Subcutaneous abdominal adipose tissue (tissue), 5 donors: ENCODE measurements at regions not wholly inside any gene's neighbourhood (a gene's known extent, or its start where the extent isn't known, plus 50 kb on each side); places are given as distances from the start of the nearest gene placed in this dataset.

Experiments used
- H3K27ac ChIP-seq: one replicate; pipeline ENCODE4 v1.7.0; 2013; ENCODE audit warnings: low read depth, mild to moderate bottlenecking, inconsistent platforms, low read length, moderate library complexity
- H3K27me3 ChIP-seq, 5 donors: one replicate each; pipeline ENCODE4 v1.7.0; 2013; ENCODE audit warnings: low read length in 5 of 5, inconsistent platforms in 1 of 5; ENCODE audit not compliant: control insufficient read depth in 5 of 5, insufficient read depth in 4 of 5
- H3K36me3 ChIP-seq, 5 donors: one replicate each; pipeline ENCODE4 v1.7.0; 2013; ENCODE audit warnings: low read length in 5 of 5; ENCODE audit not compliant: control insufficient read depth in 5 of 5, insufficient read depth in 5 of 5
- H3K4me1 ChIP-seq, 5 donors: one replicate each; pipeline ENCODE4 v1.7.0; 2013; ENCODE audit warnings: low read length in 5 of 5, mild to moderate bottlenecking in 3 of 5, moderate library complexity in 1 of 5; ENCODE audit not compliant: control insufficient read depth in 5 of 5, insufficient read depth in 5 of 5
- H3K4me3 ChIP-seq, 5 donors: one replicate each; pipeline ENCODE4 v1.7.0; 2013; ENCODE audit warnings: low read length in 5 of 5, low read depth in 1 of 5
- H3K9ac ChIP-seq, 5 donors: one replicate each; pipeline ENCODE4 v1.7.0; 2013; ENCODE audit warnings: low read length in 5 of 5, mild to moderate bottlenecking in 4 of 5, moderate library complexity in 3 of 5
- H3K9me3 ChIP-seq, 5 donors: one replicate each; pipeline ENCODE4 v1.7.0; 2013; ENCODE audit warnings: low read length in 5 of 5; ENCODE audit not compliant: control insufficient read depth in 5 of 5
- donor health status: healthy.
- donor health status: healthy.
- donor health status: healthy.
- donor health status: healthy.
- donor health status: healthy.

DNA sequence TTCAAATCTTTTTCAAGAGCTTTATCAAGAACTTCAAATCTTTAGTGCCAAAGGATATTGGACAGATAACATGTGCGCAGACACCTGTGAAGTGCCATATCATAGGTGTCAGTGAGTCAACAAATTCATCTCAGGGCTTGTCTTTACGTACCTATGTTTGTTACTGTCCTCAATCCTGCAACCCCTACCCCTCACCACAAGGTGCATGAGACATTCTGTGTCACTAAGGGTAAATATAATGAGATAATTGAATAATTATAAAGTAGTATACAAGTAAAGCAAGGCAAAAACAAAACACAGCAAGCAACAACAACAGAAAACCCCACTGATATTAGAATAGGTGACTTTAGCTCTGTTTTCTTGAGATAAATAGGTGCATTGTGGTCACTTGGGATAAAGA is 1495.8 kb upstream of the TMEFF2 start:
- H3K4me1 ChIP-seq, result no peaks in the 10 kb centered on the region
- H3K36me3 ChIP-seq, result no peaks in the 10 kb centered on the region
- no peaks in the 10 kb centered on the region for H3K9me3 ChIP-seq
- H3K27ac ChIP-seq, result no peak overlapping the region
- no peaks in the 10 kb centered on the region for H3K27me3 ChIP-seq
- H3K4me3 ChIP-seq, result no peak overlapping the region
- no peak overlapping the region for H3K9ac ChIP-seq

DNA sequence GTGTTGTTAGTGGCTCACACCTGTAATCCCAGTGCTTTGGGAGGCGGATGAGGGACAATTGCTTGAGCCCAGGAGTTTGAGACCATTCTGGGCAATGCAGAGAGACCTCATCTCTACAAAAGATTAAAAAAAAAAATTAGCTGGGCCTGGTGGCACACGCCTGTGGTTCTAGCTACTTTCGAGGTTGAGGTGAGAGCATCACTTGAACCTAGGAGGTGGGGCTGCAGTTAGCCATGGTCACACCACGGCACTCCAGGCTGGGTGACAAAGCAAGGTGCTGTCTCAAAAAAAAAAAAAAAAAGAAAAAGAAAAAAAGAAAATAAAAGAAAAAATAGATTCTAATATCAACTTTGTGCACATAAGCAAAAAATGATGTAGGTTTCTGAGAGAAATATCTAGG is 1492.5 kb upstream of the TMEFF2 start:
- H3K4me3 ChIP-seq, result no peak overlapping the region
- H3K4me1 ChIP-seq, result no peaks in the 10 kb centered on the region

DNA sequence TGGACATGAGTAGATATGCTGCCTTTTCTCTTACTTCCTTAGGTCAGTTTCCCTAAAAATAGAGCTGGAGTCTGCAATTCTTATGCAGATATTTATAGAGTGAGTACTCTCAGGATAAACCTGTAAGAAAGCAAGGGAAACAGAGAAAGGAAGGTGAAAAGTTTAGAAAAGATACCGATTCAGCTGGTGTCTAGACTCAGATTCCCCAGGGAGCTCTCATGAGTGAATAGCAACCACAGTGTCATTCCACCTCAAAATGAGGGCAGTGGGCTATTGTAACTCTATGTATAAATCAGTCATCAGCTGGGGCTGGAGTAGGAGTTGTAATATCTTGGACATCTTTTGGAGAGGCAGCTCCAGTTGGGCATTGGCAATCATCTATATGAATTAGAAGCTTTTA is 1485.1 kb upstream of the TMEFF2 start:
- Histone ChIP-seq H3K4me1 (no peaks in the 10 kb centered on the region), H3K27me3 (no peaks in the 10 kb centered on the region), H3K4me3 (no peak overlapping the region), H3K36me3 (no peaks in the 10 kb centered on the region), H3K9ac (no peak overlapping the region), H3K27ac (no peak overlapping the region), H3K9me3 (no peaks in the 10 kb centered on the region)

More for the DNA sequence above, 1492.5 kb upstream of the TMEFF2 start:
- Histone ChIP-seq H3K9me3 (no peaks in the 10 kb centered on the region), H3K36me3 (no peaks in the 10 kb centered on the region), H3K9ac (no peak overlapping the region), H3K27me3 (no peaks in the 10 kb centered on the region), H3K27ac (no peak overlapping the region)

DNA sequence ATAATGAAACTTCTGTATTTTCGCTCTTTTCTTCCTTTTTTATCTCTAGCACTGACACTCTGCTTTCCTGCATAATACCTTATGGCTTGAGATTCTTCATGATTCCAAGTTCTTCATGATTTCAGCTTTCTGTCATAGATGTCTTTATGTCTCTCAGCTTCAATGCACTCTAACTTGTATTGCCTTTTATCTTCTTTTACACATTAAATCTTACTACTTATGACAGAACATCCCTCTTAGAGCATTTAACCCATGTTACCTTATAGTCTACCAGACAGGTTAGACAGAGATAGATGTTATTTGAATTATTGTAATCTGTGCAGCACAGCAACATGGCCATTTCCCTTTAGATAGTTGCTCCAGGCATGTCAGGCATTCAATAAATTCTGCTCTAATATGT is 1475.7 kb upstream of the TMEFF2 start:
- Histone ChIP-seq H3K27me3 (no peaks in the 10 kb centered on the region), H3K36me3 (no peaks in the 10 kb centered on the region), H3K27ac (no peak overlapping the region), H3K9ac (no peak overlapping the region), H3K4me1 (no peaks in the 10 kb centered on the region), H3K4me3 (no peak overlapping the region), H3K9me3 (no peaks in the 10 kb centered on the region)

DNA sequence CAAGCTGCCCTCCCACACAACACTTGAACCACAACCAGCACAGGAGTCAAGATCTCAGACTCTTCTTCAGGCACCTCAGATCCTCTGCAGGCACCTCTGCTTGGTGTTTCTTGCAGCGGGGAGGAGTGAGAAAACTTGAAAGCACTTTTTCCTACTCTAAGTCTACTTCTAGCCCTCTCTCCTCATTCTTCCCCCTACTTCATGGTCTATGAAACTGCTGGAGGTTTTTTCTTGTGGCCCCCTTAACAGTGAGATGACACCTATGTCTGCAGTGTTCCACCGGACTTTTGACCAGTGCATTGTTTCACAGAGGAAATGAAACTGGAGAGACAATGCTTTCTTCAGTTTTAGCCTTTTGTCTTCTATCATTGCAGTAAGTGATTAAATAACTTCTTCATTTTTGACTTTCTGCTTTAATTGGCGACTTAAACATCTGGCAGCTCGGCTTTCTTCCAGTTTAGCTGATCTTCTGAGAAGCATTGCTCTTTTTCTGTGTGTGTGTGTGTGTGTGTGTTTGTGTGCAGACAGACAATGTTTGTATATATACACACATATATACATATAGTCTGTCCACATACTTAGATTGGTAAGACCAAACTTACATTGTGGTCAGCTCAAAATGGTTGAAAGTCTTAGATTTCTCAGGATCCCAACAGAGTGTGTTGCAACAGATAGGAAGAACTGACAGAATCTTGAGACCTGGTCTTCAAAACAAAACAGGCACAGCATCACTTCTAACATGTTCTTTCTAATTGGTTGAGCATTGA is 1474.0 kb upstream of the TMEFF2 start:
- no peaks in the 10 kb centered on the region for H3K27me3 ChIP-seq
- no peaks in the 10 kb centered on the region for H3K9me3 ChIP-seq
- H3K4me3 ChIP-seq, result no peak overlapping the region
- no peaks in the 10 kb centered on the region for H3K4me1 ChIP-seq
- H3K9ac ChIP-seq, result no peak overlapping the region
- H3K36me3 ChIP-seq, result no peaks in the 10 kb centered on the region
- H3K27ac ChIP-seq, result no peak overlapping the region

DNA sequence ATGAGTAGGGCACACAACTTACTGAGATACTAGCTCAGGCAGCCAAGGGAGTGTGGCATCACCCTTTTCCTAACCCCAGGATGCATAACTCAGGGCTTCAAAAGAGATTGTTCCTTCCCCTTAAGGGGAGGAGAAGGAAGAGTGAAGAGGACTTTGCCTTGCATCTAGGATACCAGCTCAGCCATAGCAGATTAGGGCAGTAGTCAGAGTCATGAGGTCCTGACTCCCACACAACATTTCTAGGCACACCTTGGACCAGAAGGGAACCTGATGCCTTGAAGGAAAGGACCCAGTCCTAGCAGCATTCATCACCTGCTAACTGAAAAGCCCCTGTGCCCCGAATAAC is 1433.2 kb upstream of the TMEFF2 start:
- no peaks in the 10 kb centered on the region for H3K27me3 ChIP-seq
- no peak overlapping the region for H3K27ac ChIP-seq
- H3K9me3 ChIP-seq, result peaks cover 0 to 6% (median 2%) of the 10 kb centered on the region in 5 donors
- H3K4me1 ChIP-seq, result no peaks in the 10 kb centered on the region
- H3K9ac ChIP-seq, result no peak overlapping the region
- H3K4me3 ChIP-seq, result no peak overlapping the region
- H3K36me3 ChIP-seq, result no peaks in the 10 kb centered on the region

DNA sequence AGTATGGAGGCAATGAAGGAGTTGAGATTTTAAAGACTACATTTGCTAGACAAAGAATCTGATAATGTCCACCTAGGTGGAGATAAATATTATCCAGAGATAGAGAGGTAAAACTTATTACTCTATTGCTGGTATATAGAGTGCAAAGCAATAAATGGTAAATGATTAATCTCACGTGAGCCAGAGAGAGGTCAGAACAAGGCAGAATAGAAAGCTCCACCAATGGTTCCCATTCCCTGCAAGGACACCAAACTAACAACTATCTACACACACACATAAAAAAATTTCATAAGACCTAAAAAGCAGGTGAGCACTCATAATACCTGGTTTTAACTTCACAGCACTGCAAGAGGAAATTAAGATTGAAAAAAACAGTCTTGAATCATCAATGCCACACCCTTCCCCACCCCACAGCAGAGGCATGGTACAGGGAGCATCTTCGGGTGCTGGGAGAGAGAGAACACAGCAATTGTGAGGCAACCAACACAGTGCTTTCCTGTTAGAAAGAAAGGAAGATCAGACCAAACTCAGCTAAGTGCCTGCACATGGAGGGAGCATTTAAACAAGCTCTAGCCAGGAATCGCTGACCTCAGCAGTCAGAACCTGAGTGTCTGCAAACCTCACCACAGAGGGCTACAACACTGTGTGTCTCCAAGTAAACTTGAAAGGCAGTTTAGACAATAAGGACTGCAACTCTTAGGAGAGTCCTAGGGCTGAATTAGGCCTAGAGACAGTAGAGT is 1432.6 kb upstream of the TMEFF2 start:
- Histone ChIP-seq H3K4me3 (no peak overlapping the region), H3K9me3 (peaks cover 0 to 6% (median 2%) of the 10 kb centered on the region in 5 donors), H3K9ac (no peak overlapping the region), H3K4me1 (no peaks in the 10 kb centered on the region), H3K36me3 (no peaks in the 10 kb centered on the region), H3K27me3 (no peaks in the 10 kb centered on the region), H3K27ac (no peak overlapping the region)

DNA sequence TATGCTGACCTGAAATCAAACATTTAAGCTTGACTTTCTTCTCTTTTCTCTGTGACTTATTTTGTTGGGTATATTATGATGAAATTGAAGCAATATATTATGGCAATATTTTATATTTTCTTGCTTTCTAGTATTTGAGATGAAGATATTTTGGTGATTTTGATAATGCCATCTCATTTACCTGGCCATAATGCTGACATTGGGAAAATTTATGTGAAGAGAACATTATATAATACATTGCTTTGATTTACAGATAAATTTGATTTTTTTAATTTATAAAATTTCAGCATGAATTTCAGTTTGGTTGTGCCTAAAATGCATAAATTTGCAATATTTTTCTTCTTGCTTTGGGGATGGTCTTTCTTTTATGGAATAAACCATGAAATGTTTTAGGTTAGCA is 1413.7 kb upstream of the TMEFF2 start:
- Histone ChIP-seq H3K9ac (no peak overlapping the region), H3K27me3 (no peaks in the 10 kb centered on the region), H3K4me1 (no peaks in the 10 kb centered on the region), H3K4me3 (no peak overlapping the region), H3K36me3 (no peaks in the 10 kb centered on the region), H3K27ac (no peak overlapping the region), H3K9me3 (no peaks in the 10 kb centered on the region)

DNA sequence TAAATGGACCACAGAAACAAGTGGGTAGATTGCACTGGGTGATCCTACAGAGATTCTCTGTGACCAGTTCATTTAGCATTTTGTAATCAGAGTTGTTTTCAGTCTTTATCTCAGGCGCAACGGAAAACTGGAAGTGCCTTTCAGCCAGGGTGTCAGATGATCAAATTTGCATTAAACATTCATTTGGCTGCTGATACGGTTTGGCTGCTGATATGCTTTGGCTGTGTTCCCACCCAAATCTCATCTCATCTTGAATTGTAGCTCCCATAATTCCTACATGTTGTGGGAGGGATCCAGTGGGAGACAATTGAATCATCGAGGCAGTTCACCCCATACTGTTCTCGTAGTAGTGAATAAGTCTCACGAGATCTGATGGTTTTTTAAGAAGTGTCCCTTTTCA is 1396.1 kb upstream of the TMEFF2 start:
- Histone ChIP-seq H3K9ac (no peak overlapping the region), H3K4me3 (no peak overlapping the region), H3K27ac (no peak overlapping the region), H3K9me3 (peaks cover 0 to 19% (median 0%) of the 10 kb centered on the region in 5 donors), H3K36me3 (no peaks in the 10 kb centered on the region), H3K27me3 (no peaks in the 10 kb centered on the region), H3K4me1 (no peaks in the 10 kb centered on the region)

DNA sequence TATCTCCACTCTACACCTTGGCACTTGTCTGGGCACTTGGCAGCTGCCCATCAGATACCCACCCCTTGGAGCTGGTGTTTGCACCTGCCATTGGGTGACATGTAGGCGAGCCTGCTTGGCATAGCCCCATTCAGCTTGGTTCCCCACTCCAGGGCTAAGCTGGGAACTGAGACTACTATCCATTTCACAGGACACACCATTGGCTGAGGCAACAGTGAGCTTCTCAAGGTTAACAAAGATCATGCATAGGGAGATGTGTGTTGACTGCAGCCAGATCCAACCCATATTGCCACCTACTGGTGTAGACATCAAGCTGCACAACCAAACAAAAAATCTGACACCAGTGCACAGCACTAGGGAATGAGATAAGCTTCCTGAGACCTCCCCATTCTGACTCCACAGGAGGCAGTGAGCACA is 1389.8 kb upstream of the TMEFF2 start:
- no peaks in the 10 kb centered on the region for H3K4me1 ChIP-seq
- no peak overlapping the region for H3K9ac ChIP-seq
- H3K27ac ChIP-seq, result no peak overlapping the region
- no peak overlapping the region for H3K4me3 ChIP-seq
- H3K9me3 ChIP-seq, result peaks cover 0 to 2% (median 0%) of the 10 kb centered on the region in 5 donors
- H3K36me3 ChIP-seq, result no peaks in the 10 kb centered on the region
- H3K27me3 ChIP-seq, result no peaks in the 10 kb centered on the region
